CD4-positive, alpha-beta T cell (primary cell): ENCODE measurements at regions not wholly inside any gene's neighbourhood (a gene's known extent, or its start where the extent isn't known, plus 50 kb on each side); places are given as distances from the start of the nearest gene placed in this dataset.

Experiments
- ATAC-seq: fragments of 200-7000 bp; cut with Tn5 transposase; one replicate; pipeline ENCODE4 v1.10.0; 2022; ENCODE audit warnings: mild to moderate bottlenecking; ENCODE audit not compliant: poor library complexity
- CTCF ChIA-PET: fragments of 350-600 bp; sonication (Branson Sonifier 250); formaldehyde crosslinking; loops from one replicate; lab custom pipeline; 2021; ENCODE audit warnings: antibody characterized with exemption, inconsistent platforms; lab: Charles Lee
- POLR2A ChIA-PET: fragments of 350-600 bp; sonication (Branson Sonifier 250); formaldehyde crosslinking; loops from one replicate; lab custom pipeline; 2021; ENCODE audit warnings: antibody characterized with exemption, inconsistent platforms; lab: Charles Lee
- DNase-seq, 14 experiments: peaks; one replicate each; pipeline ENCODE4 v3.0.0-alpha.2; 2013 to 2020; ENCODE audit warnings: mixed read lengths in 2 of 14
- H3K27ac ChIP-seq, 2 donors: one replicate each; pipeline versions ENCODE4 v1.5.1 to v1.7.0; 2013; ENCODE audit warnings: low read length in 2 of 2, low read depth in 1 of 2, mild to moderate bottlenecking in 1 of 2
- H3K27me3 ChIP-seq, 2 experiments: 1 replicate in 1 of 2; 2 replicates in 1 of 2; pipeline versions ENCODE4 v1.6.1 to v1.7.0; 2013; ENCODE audit warnings: low read length in 2 of 2, control low read depth in 1 of 2, mild to moderate bottlenecking in 1 of 2, moderate library complexity in 1 of 2; ENCODE audit not compliant: insufficient read depth in 2 of 2, control insufficient read depth in 1 of 2
- H3K36me3 ChIP-seq: one replicate; pipeline ENCODE4 v1.6.1; 2013; ENCODE audit warnings: low read length, control low read depth; ENCODE audit not compliant: insufficient read depth
- H3K4me1 ChIP-seq: one replicate; pipeline ENCODE4 v1.6.1; 2013; ENCODE audit warnings: low read length, control low read depth; ENCODE audit not compliant: insufficient read depth
- H3K4me3 ChIP-seq: one replicate; pipeline ENCODE4 v1.5.1; 2013; ENCODE audit warnings: mild to moderate bottlenecking, low read length, moderate library complexity
- H3K9me3 ChIP-seq, 2 experiments: 1 replicate in 1 of 2; 2 replicates in 1 of 2; pipeline versions ENCODE4 v1.6.1 to v1.7.0; 2013; ENCODE audit warnings: low read length in 2 of 2, mild to moderate bottlenecking in 2 of 2, control low read depth in 1 of 2, moderate library complexity in 1 of 2; ENCODE audit not compliant: control insufficient read depth in 1 of 2, insufficient read depth in 1 of 2
- H3K27ac Mint-ChIP-seq: one replicate; pipeline ENCODE4 v1.8.0; 2020; ENCODE audit warnings: mixed read lengths
- H3K27me3 Mint-ChIP-seq: one replicate; pipeline ENCODE4 v1.8.0; 2021; ENCODE audit warnings: mixed read lengths
- H3K36me3 Mint-ChIP-seq: one replicate; pipeline ENCODE4 v1.8.0; 2021; ENCODE audit warnings: low read depth, mixed read lengths
- H3K4me1 Mint-ChIP-seq: one replicate; pipeline ENCODE4 v1.8.0; 2021; ENCODE audit warnings: low read depth, mixed read lengths
- H3K4me3 Mint-ChIP-seq: one replicate; pipeline ENCODE4 v1.8.0; 2020; ENCODE audit warnings: mild to moderate bottlenecking, mixed read lengths
- H3K9me3 Mint-ChIP-seq: one replicate; pipeline ENCODE4 v1.8.0; 2020; ENCODE audit warnings: mixed read lengths
- CTCF ChIP-seq: fragments of 200-600 bp; IDR thresholded peaks from one replicate; pipeline ENCODE4 v1.8.0; 2022; ENCODE audit warnings: antibody characterized with exemption, mild to moderate bottlenecking
- intact Hi-C, 2 experiments: fragments of 100-400 bp; cut with DNase I in 1 of 2; cut with micrococcal nuclease in 1 of 2; formaldehyde crosslinking; loops; one replicate each; pipeline versions ENCODE4 v1.15.1 to v1.9.0; 2023 to 2025; cut with DNase I, micrococcal nuclease

- no peak overlapping the region for H3K27ac ChIP-seq
- CTCF ChIA-PET = no interaction called here
- H3K36me3 Mint-ChIP-seq = no peaks in the 10 kb centered on the region
- H3K36me3 ChIP-seq = no peaks in the 10 kb centered on the region
- no peak overlapping the region for H3K27ac Mint-ChIP-seq
- no peak overlapping the region for H3K4me3 Mint-ChIP-seq
- H3K4me3 ChIP-seq = no peak overlapping the region
- H3K27me3 ChIP-seq = peaks cover 14 to 22% of the 10 kb centered on the region in 2 experiments
- intact Hi-C loops = no loop called here
- TF ChIP-seq CTCF = no peak
- peaks cover 18% of the 10 kb centered on the region for H3K27me3 Mint-ChIP-seq
- peaks cover 0 to 25% of the 10 kb centered on the region in 2 experiments for H3K9me3 ChIP-seq
- no peaks in the 10 kb centered on the region for H3K4me1 ChIP-seq
- POLR2A ChIA-PET = no interaction called here
- no peak for ATAC-seq
- no peaks in the 10 kb centered on the region for H3K4me1 Mint-ChIP-seq
- no peak for DNase-seq
- H3K9me3 Mint-ChIP-seq = no peaks in the 10 kb centered on the region
Measured at GRCh38 chr9:134555094-134555650, 86.4 kb upstream of the COL5A1 start.

GRCh38 chr9:134556531-134557068 is 85.0 kb upstream of the COL5A1 start:
- intact Hi-C loops = no loop called here
- Mint-ChIP-seq H3K36me3 (no peaks in the 10 kb centered on the region), H3K27me3 (peaks cover 10% of the 10 kb centered on the region), H3K4me1 (no peaks in the 10 kb centered on the region), H3K9me3 (no peaks in the 10 kb centered on the region), H3K27ac (no peak overlapping the region), H3K4me3 (no peak overlapping the region)
- H3K4me3 ChIP-seq = no peak overlapping the region
- peaks cover 0 to 11% of the 10 kb centered on the region in 2 experiments for H3K9me3 ChIP-seq
- ATAC-seq (no peak), DNase-seq (no peak)
- no peak overlapping the region for H3K27ac ChIP-seq
- ChIA-PET POLR2A (no interaction called here), CTCF (no interaction called here)
- H3K27me3 ChIP-seq = peaks cover 8 to 15% of the 10 kb centered on the region in 2 experiments
- no peaks in the 10 kb centered on the region for H3K36me3 ChIP-seq
- TF ChIP-seq CTCF = no peak
- no peaks in the 10 kb centered on the region for H3K4me1 ChIP-seq

- no peaks in the 10 kb centered on the region for H3K36me3 ChIP-seq
- H3K4me3 ChIP-seq = no peak overlapping the region
- peaks cover 0 to 11% of the 10 kb centered on the region in 2 experiments for H3K9me3 ChIP-seq
- no peak overlapping the region for H3K27ac ChIP-seq
- DNase-seq (no peak), ATAC-seq (no peak)
- POLR2A ChIA-PET = no interaction called here
- H3K36me3 Mint-ChIP-seq = no peaks in the 10 kb centered on the region
- peaks cover 7 to 8% of the 10 kb centered on the region in 2 experiments for H3K27me3 ChIP-seq
- no peaks in the 10 kb centered on the region for H3K9me3 Mint-ChIP-seq
- H3K4me1 Mint-ChIP-seq = no peaks in the 10 kb centered on the region
- H3K27ac Mint-ChIP-seq = no peak overlapping the region
- CTCF ChIA-PET = no interaction called here
- no peak for TF ChIP-seq CTCF
- H3K4me1 ChIP-seq = no peaks in the 10 kb centered on the region
- no peak overlapping the region for H3K4me3 Mint-ChIP-seq
- peaks cover 4% of the 10 kb centered on the region for H3K27me3 Mint-ChIP-seq
- intact Hi-C loops = no loop called here
Measured at GRCh38 chr9:134557331-134557730, 84.3 kb upstream of the COL5A1 start.
